OCI-LY3 (cell line): ENCODE measurements at regions not wholly inside any gene's neighbourhood (a gene's known extent, or its start where the extent isn't known, plus 50 kb on each side); places are given as distances from the start of the nearest gene placed in this dataset.

Source experiments
- CTCF ChIP-seq: fragments of 200-600, 300-600 bp; sonication (generic); IDR thresholded peaks from 2 replicates; pipeline ENCODE4 v1.5.1; 2014; ENCODE audit warnings: antibody characterized with exemption, low read length, low read depth
- EZH2phosphoT487 ChIP-seq: fragments of 200-600 bp; shearing (Covaris generic); IDR thresholded peaks from 2 replicates; pipeline ENCODE4 v1.6.1; 2018; ENCODE audit warnings: antibody characterized with exemption, mixed run types, low read depth

GRCh38 chr19:33895366-33895765 is 98.7 kb downstream of the KCTD15 start:
- TF ChIP-seq CTCF (no peak), EZH2phosphoT487 (no peak)
